Left cardiac atrium (tissue), 4 donors: ENCODE measurements at regions not wholly inside any gene's neighbourhood (a gene's known extent, or its start where the extent isn't known, plus 50 kb on each side); places are given as distances from the start of the nearest gene placed in this dataset.

Experiments
- ATAC-seq, 2 donors: fragments of 200-7000 bp; cut with Tn5 transposase; one replicate each; pipeline ENCODE4 v1.9.1; 2020; ENCODE audit warnings: mild to moderate bottlenecking in 2 of 2, moderate library complexity in 2 of 2
- DNase-seq: peaks from one replicate; pipeline ENCODE4 v3.0.0-alpha.2; 2020
- intact Hi-C, 2 donors: fragments of 100-400 bp; cut with DNase I; formaldehyde crosslinking; loops; one replicate each; pipeline versions ENCODE4 v1.14.1 to v1.15.1; 2022 to 2023
- donor health status: DM: no; HTN: yes; CAD: no.
- donor health status: DM: no; HTN: yes; CAD: no; lungs with severe emphysema.
- donor health status: DM: yes; HTN: yes; CAD: no.
- donor health status: Dilated cardiomyopathy.

DNA sequence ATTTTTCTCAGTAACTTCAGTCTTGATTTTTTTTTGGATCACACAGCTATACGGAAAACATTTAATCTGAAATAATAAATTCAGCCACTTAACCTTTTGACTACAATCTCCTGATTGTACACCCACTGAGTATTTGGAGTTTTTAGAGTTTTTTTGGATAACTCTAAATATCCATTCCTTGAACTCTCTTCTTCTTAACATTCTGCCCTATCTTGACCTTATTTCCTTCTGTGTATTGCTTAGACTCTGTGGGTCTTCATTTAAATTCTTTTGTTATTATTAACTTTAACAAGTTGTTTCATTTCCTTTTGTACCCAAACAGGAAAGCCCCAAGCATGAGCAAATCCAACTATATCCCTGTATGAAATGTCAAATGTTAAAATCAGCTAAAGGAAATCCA, 170.2 kb upstream of the PTCHD4 start:
- DNase-seq (no peak), ATAC-seq (no peak)
- intact Hi-C loops: no loop called here

DNA sequence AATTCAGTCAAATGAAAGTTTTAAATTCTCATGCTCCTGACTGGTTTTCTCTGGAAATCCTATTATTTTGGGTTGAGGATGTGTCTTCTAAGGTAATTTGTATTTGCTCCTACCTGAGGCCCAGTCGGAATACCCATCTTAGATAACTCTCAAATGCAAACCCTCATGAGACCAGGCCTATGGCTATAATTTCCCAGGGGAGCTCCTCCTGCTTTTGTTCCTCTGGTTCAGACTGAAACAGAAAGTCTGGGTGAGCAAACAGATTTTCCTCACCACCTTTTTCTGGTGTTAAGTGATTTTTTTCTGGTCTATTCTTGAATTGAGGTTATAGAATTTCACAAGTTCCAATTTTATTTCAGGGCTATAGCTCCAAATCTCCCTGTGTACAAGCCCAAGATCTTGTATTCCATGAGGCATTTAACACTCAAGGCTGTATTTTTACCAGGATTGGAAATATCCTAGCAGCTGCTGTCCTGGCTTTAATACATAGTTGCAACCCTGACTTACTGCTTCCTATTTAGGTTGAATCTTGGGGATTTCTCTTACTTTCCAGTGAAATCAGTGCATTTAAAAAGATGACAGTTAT, 169.1 kb upstream of the PTCHD4 start:
- DNase-seq (no peak), ATAC-seq (no peak)
- intact Hi-C loops: no loop called here

DNA sequence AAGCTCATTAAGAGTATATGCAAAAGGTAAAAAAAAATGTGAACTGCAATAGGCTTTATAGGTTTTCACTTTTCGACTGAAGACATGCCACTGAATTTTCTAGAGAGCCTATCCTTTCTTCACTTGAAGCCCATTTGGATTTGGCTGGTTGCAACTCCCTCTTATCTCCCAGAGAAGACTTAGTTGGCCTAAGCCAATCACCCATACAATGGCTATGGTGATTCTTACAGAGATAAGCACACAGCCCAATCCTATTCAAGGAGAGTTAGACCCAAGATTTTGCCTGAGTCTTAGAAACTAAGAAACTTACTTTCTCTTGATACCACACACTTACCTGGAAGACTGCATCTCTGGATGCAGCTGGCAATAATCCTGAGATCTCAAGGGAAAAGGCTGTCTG, 167.3 kb upstream of the PTCHD4 start:
- intact Hi-C loops: no loop called here
- ATAC-seq (no peak), DNase-seq (no peak)

DNA sequence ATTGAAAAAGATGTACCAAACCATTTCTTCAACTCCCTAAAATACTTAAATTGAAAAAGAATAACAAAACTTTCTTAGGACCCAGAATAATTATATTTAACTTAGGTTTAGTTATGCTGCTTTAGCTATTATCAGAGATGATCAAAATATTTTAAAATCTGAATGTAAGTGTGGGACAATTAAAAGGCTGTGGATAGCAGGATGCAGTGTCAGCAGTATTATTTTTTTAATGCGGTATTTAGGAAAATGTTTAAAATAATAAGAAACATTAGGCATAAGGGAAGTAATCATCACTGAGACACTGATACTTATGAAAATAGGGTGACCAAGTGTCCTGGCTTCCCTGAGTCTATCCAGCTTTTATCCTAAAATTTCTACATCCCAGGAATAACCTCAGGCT, 161.5 kb upstream of the PTCHD4 start:
- no peak for DNase-seq
- intact Hi-C loops: no loop called here
- no peak for ATAC-seq

DNA sequence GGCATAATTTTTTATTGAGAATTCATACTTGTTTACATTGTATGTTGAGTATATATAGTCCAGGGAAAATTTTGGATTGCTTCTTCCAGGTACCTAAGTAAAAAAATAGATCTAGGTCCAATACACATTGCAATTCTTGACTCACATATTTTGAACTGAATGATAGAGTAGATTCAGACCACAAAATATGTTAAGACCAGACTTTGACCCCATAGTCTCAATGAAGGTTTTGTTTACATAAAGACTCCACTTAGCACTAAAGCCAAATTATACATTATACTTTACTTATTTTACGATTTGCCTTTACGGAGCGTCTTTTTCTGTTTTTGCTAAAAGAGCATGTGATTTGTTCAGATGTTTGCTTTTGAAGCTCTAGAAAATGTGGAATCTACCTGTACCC, 144.1 kb upstream of the PTCHD4 start:
- intact Hi-C loops: no loop called here
- DNase-seq (no peak), ATAC-seq (no peak)

DNA sequence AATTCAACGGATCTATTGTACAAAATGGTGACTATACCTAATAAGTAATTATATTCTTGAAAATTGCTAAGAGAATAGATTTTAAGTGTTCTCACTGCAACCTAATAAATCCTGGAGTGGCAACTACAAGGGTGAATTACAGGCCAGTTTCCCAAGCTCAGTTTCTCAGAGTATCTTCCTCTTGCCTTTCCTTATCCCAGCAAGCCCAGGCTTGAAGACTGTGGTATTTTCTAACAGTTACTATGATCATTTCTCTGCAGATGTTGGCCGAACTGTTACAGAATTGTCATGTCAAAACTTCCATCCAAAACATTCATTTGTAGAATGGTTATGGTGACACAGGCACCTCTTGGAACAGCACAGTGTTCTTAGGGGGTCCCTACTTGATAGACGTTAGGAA, 138.1 kb upstream of the PTCHD4 start:
- DNase-seq: no peak
- intact Hi-C loops: no loop called here
- no peak for ATAC-seq

DNA sequence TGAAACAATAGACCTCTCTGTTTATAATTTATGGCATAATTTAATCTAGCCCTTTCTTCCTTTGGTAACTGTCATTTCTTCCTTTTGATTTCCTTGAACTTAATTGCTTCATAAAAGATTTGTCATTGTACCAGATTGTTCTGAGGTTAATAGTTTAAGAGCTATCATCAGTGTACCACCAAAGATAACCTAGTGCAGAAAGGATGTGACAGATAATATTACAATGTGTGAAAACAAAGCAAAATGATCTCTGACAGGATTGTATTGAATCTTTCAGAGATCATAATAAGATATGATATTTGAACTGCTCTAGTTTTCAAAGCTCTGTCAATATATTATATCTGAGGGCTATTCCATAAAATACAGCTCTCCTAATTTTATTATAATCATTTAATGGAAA, 132.1 kb upstream of the PTCHD4 start:
- intact Hi-C loops: no loop called here
- ATAC-seq (no peak), DNase-seq (no peak)

DNA sequence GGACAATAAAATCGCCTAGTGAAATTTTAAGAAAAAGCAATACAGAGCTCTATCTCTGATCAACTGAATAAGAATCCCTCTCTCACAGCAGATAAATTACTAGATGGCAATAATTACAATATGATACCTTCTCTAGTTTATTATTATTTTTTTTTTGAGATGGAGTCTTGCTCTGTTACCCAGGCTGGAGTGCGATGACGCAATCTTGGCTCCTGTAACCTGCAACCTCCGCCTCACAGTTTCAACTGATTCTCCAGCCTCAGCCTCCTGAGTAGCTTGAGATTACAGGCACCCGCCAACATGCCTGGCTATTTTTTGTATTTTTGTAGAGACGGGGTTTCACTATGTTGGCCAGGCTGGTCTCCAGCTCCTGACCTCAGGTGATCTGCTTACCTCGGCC, 129.3 kb upstream of the PTCHD4 start:
- intact Hi-C loops: no loop called here
- DNase-seq (no peak), ATAC-seq (no peak)

DNA sequence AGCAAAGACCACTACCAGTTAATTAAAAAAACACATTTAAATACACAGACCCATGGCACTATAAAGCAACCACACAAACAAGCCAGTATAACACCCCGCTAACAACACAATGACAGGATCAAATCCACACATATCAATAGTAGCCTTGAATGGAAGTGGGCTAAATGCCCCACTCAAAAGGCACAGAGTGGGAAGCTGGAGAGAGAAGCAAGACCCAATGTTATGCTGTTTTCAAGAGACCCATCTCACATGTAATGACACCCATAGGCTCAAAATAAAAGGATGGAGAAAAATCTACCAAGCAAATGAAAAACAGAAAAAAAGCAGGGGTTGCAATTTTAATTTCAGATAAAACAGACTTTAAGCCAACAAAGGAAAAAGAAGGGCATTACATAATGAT, 125.4 kb upstream of the PTCHD4 start:
- ATAC-seq: no peak
- intact Hi-C loops: no loop called here
- DNase-seq: no peak

DNA sequence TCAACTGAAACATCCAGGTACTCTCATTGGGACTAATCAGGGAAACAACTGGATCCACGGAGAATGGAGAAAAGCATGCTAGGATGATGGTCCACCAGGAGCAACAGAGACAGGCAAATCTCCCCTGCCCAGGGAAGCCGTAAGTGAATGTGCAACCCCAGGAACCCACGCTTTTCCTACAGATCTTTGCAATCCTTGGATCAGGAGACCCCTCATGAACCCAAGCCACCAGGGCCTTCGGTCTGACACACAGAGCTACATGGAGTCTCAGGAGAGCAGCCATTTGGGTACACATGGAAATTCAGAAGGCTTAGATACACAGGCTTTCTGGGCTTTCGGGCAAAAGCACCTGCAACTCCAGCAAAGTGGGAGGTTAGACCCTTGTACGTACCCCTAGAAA, 122.1 kb upstream of the PTCHD4 start:
- intact Hi-C loops: no loop called here
- DNase-seq (no peak), ATAC-seq (no peak)

DNA sequence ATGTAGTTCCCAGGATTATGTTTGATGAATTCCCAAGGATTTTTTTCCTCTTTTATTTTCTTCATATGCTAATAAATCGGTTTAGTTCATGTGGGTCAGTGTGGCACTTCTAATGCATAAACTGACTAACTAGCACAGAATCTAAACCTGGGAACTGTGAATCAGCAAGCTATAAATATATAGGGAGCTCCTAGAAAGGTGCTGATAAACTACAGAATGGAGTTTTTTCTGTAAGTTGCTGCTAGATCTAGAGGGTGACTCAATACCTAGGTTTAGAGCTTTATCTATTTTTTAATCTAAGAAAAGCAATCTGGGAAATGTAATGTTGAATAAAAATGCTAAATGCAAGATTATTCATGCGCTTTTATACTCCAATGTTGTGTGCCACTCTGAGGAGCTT, 118.8 kb upstream of the PTCHD4 start:
- intact Hi-C loops: no loop called here
- DNase-seq (no peak), ATAC-seq (no peak)

DNA sequence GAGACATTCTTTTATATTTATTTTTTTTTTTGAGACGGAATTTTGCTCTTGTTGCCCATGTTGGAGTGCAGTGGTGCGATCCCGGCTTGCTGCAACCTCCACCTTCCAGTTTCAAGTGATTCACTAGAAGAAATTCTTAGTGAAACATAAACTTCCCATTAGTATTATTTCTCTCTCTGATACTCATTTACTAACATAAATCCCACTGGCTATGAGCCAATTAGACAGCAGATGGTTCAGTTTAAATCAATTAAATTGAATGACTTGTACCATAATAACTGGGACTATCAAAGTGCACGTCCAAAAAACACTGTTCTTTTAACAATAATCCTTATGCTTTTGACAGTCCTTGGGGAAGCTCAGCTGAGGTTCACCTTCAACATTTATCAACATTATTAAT, 111.2 kb upstream of the PTCHD4 start:
- DNase-seq (no peak), ATAC-seq (no peak)
- intact Hi-C loops: no loop called here

DNA sequence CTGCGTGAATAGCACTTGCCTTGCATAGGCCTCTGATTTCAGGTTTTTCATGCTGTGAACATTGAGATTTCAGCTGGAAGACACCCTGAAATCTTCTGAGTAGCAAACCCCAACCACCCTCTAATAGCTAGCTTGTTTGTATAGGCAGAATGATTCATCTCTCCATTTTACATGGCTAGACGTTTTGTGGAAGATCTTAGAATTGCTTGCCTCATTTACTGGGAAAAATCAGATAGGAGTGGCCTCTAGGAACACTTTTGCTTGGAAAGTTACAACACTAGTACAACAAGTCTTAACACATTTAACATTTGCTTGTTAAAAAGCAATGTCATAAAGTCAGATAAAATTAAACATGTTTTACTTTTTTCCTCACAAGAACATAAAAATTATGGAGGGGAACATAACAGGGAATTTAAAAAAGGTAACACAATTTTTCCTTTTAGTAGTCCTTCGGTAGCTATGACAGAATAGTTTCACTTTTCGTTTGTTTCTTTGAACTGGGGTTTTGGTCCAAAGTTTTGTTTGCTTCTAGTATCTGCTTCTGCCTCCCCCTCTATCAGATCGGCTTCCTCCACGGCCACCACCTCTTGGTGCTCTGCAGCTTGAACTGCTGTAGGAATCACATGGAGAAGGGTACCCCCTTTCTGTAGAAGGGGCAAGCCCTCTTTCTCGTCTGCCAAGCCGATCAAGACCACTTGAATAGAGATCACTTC, 102.2 kb upstream of the PTCHD4 start:
- ATAC-seq (no peak), DNase-seq (no peak)
- intact Hi-C loops: no loop called here

DNA sequence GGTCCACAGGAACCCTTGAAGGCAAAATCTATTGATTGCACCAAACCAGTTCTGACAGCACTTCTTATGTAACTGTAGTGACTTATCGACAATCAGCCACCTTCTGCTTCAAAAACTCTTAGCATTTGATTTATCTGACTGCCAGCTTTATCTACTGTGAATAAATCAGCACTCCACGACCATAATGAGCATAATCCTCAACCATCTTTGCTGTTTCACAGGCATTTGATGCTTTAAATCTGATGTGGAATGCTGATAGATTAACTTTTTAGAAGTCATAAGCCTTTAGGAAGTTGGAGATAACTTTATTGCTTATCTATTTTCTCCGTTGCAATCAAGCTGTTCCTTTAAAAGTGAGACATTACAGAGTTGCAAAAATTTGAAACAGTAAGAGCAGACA, 101.5 kb upstream of the PTCHD4 start:
- intact Hi-C loops: no loop called here

DNA sequence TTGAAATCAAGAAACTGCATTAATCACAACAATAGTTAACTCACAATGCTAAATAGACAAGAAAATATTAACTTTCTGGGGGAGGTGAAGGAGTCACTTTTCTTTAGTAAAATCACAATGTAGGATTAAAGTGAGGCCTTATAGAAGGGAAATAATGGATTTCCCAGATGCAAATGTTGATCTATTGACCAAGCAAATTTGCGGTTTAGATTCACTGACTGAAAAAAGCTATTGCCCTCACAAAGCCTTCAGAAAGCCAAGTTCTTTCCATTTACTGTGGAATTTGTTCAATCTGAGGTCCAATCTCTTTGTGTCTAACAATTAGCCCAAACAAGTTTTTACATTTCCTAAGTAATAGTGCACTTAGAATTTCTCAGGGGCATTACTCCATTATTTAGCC, 95.1 kb upstream of the PTCHD4 start:
- no peak for ATAC-seq
- DNase-seq: no peak
- intact Hi-C loops: no loop called here

More for the DNA sequence above, 101.5 kb upstream of the PTCHD4 start:
- DNase-seq: no peak
- no peak for ATAC-seq

DNA sequence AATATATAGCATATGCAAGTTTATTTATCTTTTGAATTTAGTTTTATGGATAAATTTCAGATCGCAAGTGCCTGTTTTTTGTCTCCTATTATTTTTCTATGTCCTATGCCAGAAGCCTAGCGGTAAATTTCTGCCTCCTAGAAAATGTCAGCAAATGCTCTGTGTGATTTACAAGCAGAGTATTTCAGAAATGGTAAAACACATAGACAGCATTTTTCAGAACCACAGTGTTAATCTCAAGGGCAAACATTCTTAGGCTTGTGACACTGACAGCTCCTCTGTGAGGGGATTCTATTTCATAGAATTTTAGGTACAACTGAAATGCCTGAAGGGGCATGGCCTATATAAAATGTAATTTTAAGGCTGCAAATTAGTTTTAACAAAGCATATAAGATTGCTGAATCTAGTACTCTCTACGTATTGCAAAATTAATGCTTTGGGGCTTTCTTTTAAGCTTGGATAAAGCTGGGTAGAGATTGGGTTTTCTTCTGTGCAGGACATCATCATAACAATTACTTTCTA, 89.9 kb upstream of the PTCHD4 start:
- intact Hi-C loops: no loop called here
- no peak for ATAC-seq
- no peak for DNase-seq

DNA sequence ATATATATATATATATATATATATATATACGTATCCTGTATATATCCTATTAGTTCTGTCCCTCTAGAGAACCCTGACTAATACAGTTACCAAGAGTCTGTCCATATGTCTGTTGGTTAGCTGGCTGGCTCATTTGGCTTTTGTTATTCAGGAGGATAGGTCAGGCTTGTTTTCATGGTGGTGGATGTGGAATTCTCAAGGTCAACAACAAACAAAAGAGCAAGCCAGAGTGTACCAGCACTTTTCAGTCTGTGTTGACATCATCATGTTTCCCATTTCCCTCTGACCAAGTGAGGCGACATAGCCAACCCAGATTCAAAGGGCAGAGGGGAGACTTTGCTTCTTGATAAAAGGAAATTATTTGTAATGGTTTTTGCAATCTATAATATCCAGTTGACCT, 88.5 kb upstream of the PTCHD4 start:
- DNase-seq (no peak), ATAC-seq (no peak)
- intact Hi-C loops: no loop called here

DNA sequence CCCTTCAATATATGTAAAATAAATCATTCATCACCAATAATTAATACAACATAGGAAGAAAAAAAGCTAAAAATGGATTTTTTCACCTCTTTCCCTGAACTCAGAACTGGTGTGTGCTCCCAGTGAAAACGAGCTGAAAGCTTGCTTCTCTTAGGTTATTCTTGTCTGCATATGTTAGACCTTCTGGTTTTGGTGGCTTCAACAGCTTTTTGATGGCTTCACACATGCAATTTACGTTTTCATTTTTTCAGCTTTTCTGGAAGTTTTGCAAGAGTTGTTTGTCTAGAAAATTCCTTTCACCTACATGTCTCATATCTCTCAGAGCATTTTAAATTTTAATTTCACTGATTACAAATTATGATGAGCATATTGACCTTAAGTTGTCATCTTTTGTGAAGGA, 86.9 kb upstream of the PTCHD4 start:
- no peak for ATAC-seq
- intact Hi-C loops: no loop called here
- no peak for DNase-seq

DNA sequence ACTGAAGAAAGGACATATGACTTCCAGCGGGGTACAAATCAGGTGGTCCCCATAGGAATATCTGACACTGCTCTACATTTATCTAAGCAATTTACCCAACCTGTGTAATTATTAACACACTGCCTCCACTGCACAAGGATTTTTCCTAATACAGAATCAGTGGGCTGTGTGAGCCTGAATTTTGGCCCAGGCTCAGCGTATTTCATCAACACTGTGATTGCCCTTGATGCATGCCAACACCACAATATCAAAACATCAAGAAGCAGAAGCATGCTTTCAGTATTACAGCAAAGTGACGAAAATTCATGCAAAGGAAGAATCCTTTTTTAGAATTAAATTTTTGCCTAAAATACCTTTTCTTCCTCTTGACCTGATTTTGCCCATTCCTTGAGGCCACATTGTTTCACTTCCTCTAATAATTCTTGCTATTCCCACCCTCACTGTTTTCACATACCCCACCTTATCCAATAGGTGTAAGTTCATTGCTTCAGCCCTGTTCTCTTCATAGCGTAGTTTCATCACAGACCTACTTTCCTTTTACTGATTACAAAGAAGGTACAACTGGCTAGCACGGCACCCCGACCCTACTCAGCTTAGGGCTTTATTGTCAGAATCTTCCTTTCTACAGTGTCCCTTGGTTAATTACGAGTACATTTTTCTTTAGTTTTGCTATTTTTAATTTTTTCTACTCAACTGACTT, 83.7 kb upstream of the PTCHD4 start:
- intact Hi-C loops: no loop called here
- no peak for DNase-seq
- ATAC-seq: peak in 1 of 2 donors; percentile 70

DNA sequence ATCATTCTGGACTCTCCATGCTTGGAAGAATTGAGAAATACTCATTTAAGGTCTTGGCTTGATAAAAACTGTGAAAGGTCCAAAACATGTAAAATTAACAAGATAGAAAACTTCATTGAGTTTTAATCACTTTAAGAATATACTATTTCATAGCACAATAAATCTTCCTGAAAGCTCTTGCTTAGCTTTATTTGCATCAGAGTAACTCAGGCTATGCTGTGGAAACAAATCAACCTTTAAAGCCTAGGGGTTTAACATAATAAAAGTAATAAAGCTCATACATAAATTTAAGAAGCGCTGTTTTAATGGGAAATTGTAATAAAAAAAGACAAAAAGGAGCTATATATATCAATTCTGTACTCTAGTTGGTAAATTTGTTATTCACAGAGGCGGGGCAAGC, 77.2 kb upstream of the PTCHD4 start:
- no peak for ATAC-seq
- no peak for DNase-seq
- intact Hi-C loops: no loop called here

DNA sequence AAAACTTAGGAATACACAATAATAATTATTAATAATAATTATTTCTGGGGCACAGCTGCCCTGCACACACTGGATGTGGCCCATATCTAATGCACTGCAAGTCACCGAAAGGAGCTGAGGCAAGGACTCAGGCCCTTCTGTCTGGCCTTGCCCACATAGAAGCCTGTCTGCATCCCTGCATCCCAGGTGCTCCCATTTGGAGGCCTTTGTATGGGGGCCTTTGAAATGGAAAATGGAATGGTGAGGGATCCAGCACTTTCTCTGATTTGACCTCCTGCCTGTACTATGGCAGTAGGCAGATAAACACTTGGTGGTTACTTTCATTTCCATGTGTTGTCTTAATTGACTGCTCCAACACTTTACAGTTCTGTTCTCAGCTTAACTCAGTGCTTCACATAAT, 75.7 kb upstream of the PTCHD4 start:
- no peak for DNase-seq
- ATAC-seq: no peak
- intact Hi-C loops: no loop called here
